D721Med (cell line): ENCODE measurements at regions not wholly inside any gene's neighbourhood (a gene's known extent, or its start where the extent isn't known, plus 50 kb on each side); places are given as distances from the start of the nearest gene placed in this dataset.

ENCODE experiments used
- DNase-seq: peaks from one replicate; pipeline ENCODE4 v3.0.0; 2011; ENCODE audit warnings: low spot score; ENCODE audit not compliant: insufficient read length
- FAIRE-seq: peaks from 2 replicates; lab custom pipeline; 2011; peaks lifted over from hg19 to GRCh38; lab: Jason Lieb, UNC
- TF ChIP-seq, protein P1 (sequence below): IDR thresholded peaks from 2 replicates; pipeline ENCODE4 v1.5.1; 2012; ENCODE audit warnings: mild to moderate bottlenecking, control low read depth; ENCODE audit not compliant: insufficient read depth; ENCODE audit errors: missing control alignments

DNA sequence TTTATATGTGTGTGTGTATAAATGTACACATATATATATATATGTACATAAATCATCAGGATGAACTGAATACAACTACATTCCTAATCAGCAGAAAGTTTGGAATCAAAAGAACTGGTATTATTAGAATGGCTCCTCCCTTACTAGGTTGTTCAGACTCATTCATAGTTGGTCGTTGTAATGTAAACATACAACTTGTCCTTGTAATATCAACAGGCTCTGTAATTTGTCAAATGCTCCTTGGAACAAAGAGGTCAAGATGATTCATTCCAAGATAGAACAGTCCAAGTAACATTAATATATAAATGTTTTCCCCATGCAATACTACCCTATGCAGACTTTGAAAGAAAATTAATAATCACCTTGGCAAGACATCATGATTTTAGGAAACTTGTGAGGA is 351.4 kb upstream of the SMIM31 start:
- no peak for DNase-seq
- TF ChIP-seq, protein P1, sequence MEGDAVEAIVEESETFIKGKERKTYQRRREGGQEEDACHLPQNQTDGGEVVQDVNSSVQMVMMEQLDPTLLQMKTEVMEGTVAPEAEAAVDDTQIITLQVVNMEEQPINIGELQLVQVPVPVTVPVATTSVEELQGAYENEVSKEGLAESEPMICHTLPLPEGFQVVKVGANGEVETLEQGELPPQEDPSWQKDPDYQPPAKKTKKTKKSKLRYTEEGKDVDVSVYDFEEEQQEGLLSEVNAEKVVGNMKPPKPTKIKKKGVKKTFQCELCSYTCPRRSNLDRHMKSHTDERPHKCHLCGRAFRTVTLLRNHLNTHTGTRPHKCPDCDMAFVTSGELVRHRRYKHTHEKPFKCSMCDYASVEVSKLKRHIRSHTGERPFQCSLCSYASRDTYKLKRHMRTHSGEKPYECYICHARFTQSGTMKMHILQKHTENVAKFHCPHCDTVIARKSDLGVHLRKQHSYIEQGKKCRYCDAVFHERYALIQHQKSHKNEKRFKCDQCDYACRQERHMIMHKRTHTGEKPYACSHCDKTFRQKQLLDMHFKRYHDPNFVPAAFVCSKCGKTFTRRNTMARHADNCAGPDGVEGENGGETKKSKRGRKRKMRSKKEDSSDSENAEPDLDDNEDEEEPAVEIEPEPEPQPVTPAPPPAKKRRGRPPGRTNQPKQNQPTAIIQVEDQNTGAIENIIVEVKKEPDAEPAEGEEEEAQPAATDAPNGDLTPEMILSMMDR, result no peak

DNA sequence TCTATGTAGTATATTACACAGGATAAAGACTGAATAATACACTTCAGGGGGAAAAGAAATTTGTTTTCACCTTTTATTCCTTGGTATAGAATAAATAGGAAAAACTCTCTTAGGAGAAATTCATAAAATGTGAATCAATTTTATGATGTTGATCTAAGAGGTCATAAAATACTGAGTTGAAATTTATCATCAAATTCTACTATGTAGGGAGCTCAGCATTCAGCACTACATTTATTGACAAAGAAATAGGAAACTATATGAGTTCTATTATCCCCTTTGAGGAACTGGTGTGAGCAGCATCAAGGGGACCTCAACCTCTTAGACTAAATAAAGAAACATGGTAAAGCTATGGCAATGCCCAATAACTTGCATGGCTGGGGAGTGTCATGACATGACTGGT is 348.2 kb upstream of the SMIM31 start:
- FAIRE-seq (no peak), DNase-seq (no peak)
- TF ChIP-seq, protein P1, result no peak

More for the DNA sequence above, 351.4 kb upstream of the SMIM31 start:
- FAIRE-seq, result no peak

DNA sequence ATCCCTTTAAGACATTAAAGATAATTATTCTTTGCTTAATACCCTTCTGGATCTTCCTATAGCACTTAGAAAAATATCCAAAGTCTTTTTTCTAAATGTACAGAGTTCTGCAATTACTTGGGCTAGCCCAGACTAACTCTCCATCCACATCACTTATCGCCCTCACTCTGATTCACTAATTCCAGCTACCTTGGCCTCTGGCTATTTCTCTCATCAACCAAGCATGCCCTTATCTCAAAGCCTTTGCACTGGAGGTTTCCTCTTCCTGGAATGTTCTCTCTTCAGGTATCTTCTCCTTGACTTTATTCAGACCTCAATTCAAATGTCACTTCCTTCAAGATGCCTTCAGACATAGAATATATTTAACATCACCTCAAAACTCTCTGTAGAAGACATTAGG is 345.1 kb upstream of the SMIM31 start:
- FAIRE-seq, result no peak
- TF ChIP-seq, protein P1, result no peak
- no peak for DNase-seq

DNA sequence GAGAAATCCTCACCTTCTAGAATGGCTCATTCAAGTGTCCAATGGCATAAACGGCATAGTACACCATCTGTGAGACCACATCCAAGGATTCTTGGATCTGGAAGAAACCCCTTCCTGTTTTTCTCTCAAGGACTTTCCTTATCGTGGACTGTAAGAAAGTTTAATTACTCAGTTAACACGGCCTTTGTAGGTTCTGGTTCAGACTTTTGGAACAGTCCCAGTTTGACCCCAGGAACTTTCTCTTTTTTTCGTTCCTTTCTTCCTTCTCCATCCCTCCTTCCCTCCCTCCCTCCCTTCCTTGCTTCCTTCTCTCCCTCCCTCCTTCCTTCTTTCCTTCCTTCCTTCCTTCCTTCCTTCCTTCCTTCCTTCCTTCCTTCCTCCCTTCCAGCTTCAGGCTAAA is 343.5 kb upstream of the SMIM31 start:
- DNase-seq (no peak), FAIRE-seq (no peak)
- TF ChIP-seq, protein P1, result no peak

DNA sequence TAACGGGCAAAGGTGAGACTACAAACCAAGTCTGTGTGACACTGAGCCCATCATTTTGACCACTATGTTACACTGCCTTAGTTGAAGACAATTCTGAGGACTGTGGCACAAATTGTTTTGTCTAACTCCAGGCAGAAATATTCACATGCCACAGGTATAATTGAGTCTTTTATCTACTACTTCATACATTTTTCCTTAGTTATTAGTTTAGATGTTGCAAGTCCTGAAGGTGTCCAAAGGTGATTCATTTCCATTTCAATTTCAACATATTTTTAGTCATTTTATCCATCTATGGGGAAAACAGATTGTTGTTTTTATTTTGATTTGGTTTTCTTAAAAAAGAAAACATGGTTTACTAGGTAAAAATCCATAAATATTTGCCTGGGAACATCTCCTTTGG is 341.7 kb upstream of the SMIM31 start:
- DNase-seq, result no peak
- no peak for FAIRE-seq
- TF ChIP-seq, protein P1, result no peak

DNA sequence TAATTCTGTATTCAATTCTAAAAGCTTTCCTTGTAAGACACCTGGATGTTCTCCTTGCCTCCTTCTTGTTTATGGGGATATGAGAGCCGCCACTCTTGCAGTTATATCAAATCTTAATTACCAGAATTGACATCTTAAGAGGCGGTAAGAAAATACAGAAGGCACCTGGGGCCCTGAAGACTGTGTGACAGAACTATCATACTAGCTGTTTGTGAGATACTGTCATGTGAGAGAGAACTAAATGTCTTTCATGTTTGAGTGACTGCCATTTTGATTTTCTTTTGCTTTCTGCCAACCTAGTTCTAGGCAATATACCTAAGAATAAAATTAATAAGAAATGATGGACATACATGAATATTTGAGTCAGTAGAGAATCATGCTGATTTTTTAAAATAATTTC is 340.2 kb upstream of the SMIM31 start:
- TF ChIP-seq, protein P1, result no peak
- FAIRE-seq (no peak), DNase-seq (no peak)

DNA sequence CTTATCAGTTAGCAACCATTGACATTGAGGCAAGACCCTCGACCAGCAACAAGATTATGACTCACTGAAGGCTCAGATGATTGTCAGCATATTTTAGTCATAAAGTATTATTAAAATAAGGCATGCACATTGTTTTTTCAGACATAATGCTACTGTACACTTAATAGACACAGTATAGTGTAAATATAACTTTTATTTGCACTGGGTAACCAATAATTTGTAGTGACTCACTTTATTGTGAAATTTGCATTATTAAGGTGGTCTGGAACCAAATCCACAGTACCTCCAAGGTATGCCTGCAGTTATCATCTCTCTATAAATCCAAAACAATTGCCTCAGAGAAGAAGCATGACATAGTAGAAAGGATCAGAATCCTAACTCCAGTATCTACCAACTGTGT is 330.1 kb upstream of the SMIM31 start:
- TF ChIP-seq, protein P1, result no peak
- no peak for FAIRE-seq
- DNase-seq, result no peak
